Activated T-cell treated with anti-CD3 and anti-CD28 coated beads for 48 hours (primary cell): ENCODE measurements at regions not wholly inside any gene's neighbourhood (a gene's known extent, or its start where the extent isn't known, plus 50 kb on each side); places are given as distances from the start of the nearest gene placed in this dataset.

ENCODE experiments used
- DNase-seq: peaks from one replicate; pipeline ENCODE4 v3.0.0-alpha.2; 2020; ENCODE audit warnings: low read depth

- no peak for DNase-seq
Measured at GRCh38 chr13:79811170-79811569, 330.2 kb downstream of the NDFIP2 start.

GRCh38 chr13:79810669-79811068 lies 329.7 kb downstream of the NDFIP2 start:
- DNase-seq = no peak

GRCh38 chr13:79810018-79810417 lies 329.1 kb downstream of the NDFIP2 start:
- no peak for DNase-seq

GRCh38 chr13:79808475-79808874 lies 327.5 kb downstream of the NDFIP2 start:
- no peak for DNase-seq

- DNase-seq = no peak
Measured at GRCh38 chr13:79807554-79807953, 326.6 kb downstream of the NDFIP2 start.

- no peak for DNase-seq
Measured at GRCh38 chr13:79806821-79807220, 325.9 kb downstream of the NDFIP2 start.

- no peak for DNase-seq
Measured at GRCh38 chr13:79805317-79805716, 324.4 kb downstream of the NDFIP2 start.

GRCh38 chr13:79803989-79804388 lies 323.0 kb downstream of the NDFIP2 start:
- DNase-seq = no peak

GRCh38 chr13:79803296-79803695 lies 322.3 kb downstream of the NDFIP2 start:
- no peak for DNase-seq

- no peak for DNase-seq
Measured at GRCh38 chr13:79802389-79803085, 321.6 kb downstream of the NDFIP2 start.

- no peak for DNase-seq
Measured at GRCh38 chr13:79799059-79799867, 318.3 kb downstream of the NDFIP2 start.

- DNase-seq = no peak
Measured at GRCh38 chr13:79796136-79796535, 315.2 kb downstream of the NDFIP2 start.

GRCh38 chr13:79794931-79795330 lies 314.0 kb downstream of the NDFIP2 start:
- DNase-seq = no peak

GRCh38 chr13:79792716-79793115 lies 311.8 kb downstream of the NDFIP2 start:
- DNase-seq = no peak

- DNase-seq = no peak
Measured at GRCh38 chr13:79791471-79792042, 310.6 kb downstream of the NDFIP2 start.

- no peak for DNase-seq
Measured at GRCh38 chr13:79786176-79786575, 305.2 kb downstream of the NDFIP2 start.

- DNase-seq = no peak
Measured at GRCh38 chr13:79782541-79783205, 301.7 kb downstream of the NDFIP2 start.

- DNase-seq = no peak
Measured at GRCh38 chr13:79781829-79782540, 301.0 kb downstream of the NDFIP2 start.

- DNase-seq = no peak
Measured at GRCh38 chr13:79780240-79780639, 299.3 kb downstream of the NDFIP2 start.

- no peak for DNase-seq
Measured at GRCh38 chr13:79779761-79780160, 298.8 kb downstream of the NDFIP2 start.

GRCh38 chr13:79778741-79779460 lies 297.9 kb downstream of the NDFIP2 start:
- DNase-seq = no peak
